PC-9 (cell line): ENCODE measurements at regions not wholly inside any gene's neighbourhood (a gene's known extent, or its start where the extent isn't known, plus 50 kb on each side); places are given as distances from the start of the nearest gene placed in this dataset.

Source experiments
- BruUV-seq: library from RNA; stranded (reverse); fragments of 400-500 nt; replicated peaks from 2 replicates; lab custom pipeline; 2021; lab: Mats Ljungman, UMichigan
- CTCF ChIA-PET: fragments of 300-600 bp; sonication (Branson Sonifier 250); formaldehyde crosslinking; loops from one replicate; lab custom pipeline; 2022; ENCODE audit warnings: antibody characterized with exemption; lab: Charles Lee
- POLR2A ChIA-PET: fragments of 300-600 bp; sonication (Branson Sonifier 250); formaldehyde crosslinking; loops from one replicate; lab custom pipeline; 2022; ENCODE audit warnings: antibody characterized with exemption; ENCODE audit not compliant: unreplicated experiment; lab: Charles Lee
- DNase-seq, 2 experiments: peaks; one replicate each; pipeline versions ENCODE4 v3.0.0 to v3.0.0-alpha.2; 2015 to 2022; ENCODE audit warnings: mixed read lengths in 1 of 2
- H2AFZ ChIP-seq: fragments of 200-600 bp; sonication (generic); 2 replicates; pipeline ENCODE4 v1.8.1; 2017; ENCODE audit warnings: antibody characterized with exemption
- H3F3A ChIP-seq: fragments of 200-600 bp; sonication (generic); 2 replicates; pipeline ENCODE4 v1.8.1; 2017; ENCODE audit warnings: antibody characterized with exemption, mild to moderate bottlenecking, low read depth; ENCODE audit not compliant: insufficient read depth
- H3K27ac ChIP-seq: fragments of 200-600 bp; sonication (generic); 2 replicates; pipeline ENCODE4 v1.6.1; 2016; ENCODE audit warnings: mixed run types
- H3K27me3 ChIP-seq: fragments of 200-600 bp; sonication (generic); 2 replicates; pipeline ENCODE4 v1.6.1; 2016; ENCODE audit warnings: low read depth, mixed run types; ENCODE audit not compliant: insufficient read depth
- H3K36me3 ChIP-seq: fragments of 200-600 bp; sonication (generic); 2 replicates; pipeline ENCODE4 v1.6.1; 2016; ENCODE audit warnings: low read depth, mixed run types
- H3K4me1 ChIP-seq: fragments of 200-600 bp; sonication (generic); replicated peaks from 2 replicates; pipeline ENCODE4 v1.6.1; 2016; ENCODE audit warnings: mixed run types; ENCODE audit not compliant: insufficient read depth
- H3K4me2 ChIP-seq: fragments of 200-600 bp; sonication (generic); 2 replicates; pipeline ENCODE4 v1.6.1; 2017; ENCODE audit warnings: mixed run types
- H3K4me3 ChIP-seq: fragments of 200-600 bp; sonication (generic); 2 replicates; pipeline ENCODE4 v1.6.1; 2016; ENCODE audit warnings: mixed run types
- H3K79me2 ChIP-seq: fragments of 200-600 bp; sonication (generic); 2 replicates; pipeline ENCODE4 v1.6.1; 2017; ENCODE audit warnings: low read depth, mixed run types
- H3K9me2 ChIP-seq: fragments of 200-600 bp; sonication (generic); 2 replicates; pipeline ENCODE4 v1.8.1; 2017; ENCODE audit warnings: mild to moderate bottlenecking; ENCODE audit not compliant: insufficient read depth
- H3K9me3 ChIP-seq: fragments of 200-600 bp; sonication (generic); 2 replicates; pipeline ENCODE4 v1.8.1; 2016; ENCODE audit warnings: low read depth; ENCODE audit not compliant: insufficient read depth
- H4K20me1 ChIP-seq: fragments of 200-600 bp; sonication (generic); 2 replicates; pipeline ENCODE4 v1.8.1; 2017; ENCODE audit not compliant: insufficient read depth
- CTCF ChIP-seq: fragments of 200-600 bp; sonication (generic); conservative IDR thresholded peaks from 2 replicates; pipeline ENCODE4 v1.6.1; 2017; ENCODE audit warnings: mixed run types, antibody characterized with exemption, mild to moderate bottlenecking, moderate library complexity
- EZH2 ChIP-seq: fragments of 200-600 bp; sonication (generic); IDR thresholded peaks from 2 replicates; pipeline ENCODE4 v1.8.0; 2017; ENCODE audit warnings: antibody characterized with exemption, low read depth
- intact Hi-C: fragments of 100-400 bp; cut with micrococcal nuclease; formaldehyde crosslinking; loops from one replicate; pipeline ENCODE4 v1.10.0; 2022; ENCODE audit not compliant: unreplicated experiment

DNA sequence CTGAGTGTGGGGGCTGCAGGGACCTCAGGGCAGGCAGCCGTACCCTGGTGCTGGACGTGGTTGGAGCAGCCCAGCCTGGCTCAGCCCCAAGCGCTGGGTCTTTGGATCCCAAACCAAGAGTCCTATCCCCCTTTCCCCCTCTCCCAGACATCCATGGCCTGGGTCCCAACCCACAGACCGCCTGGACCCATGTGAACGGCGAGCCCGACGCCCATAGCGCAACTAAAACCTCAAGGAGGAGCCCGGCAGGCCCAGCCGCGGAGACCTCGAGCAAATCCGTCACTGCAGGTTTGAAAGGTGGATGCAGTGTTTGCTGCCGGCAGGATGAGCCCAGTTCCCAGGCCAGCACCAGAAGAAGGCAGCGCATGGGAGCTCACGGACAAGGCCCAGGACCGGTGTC, 337.0 kb downstream of the BRD1 start:
- intact Hi-C loops = no loop called here

DNA sequence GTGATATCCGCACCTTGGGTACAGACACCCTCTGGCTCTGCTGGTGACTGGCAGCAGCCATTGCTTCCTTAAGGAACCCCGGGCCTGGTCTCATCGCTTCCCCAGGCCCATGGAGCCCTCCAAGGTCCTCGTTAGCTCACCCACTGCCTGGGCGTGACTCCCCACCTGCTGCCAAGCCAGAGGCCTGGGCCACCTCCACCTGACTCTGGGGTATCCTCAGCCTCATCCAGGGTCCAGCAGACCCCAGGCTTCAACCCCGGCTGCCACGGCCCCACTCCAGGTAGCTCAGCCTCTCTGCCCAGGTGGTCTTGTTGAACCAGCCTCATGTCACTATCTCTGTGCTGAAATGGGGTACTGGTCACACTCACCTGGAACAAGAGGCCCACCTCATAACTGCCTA, 337.9 kb downstream of the BRD1 start:
- H3K36me3 ChIP-seq = no peaks in the 10 kb centered on the region
- H3K27ac ChIP-seq = no peak overlapping the region
- POLR2A ChIA-PET = no interaction called here
- no peaks in the 10 kb centered on the region for H4K20me1 ChIP-seq
- peaks cover 28% of the 10 kb centered on the region for H3K4me1 ChIP-seq
- intact Hi-C loops = loop anchor here (5.0 kb wide), 1 partner anchor 47 kb away; no protein-coding TSS in a partner anchor
- H2AFZ ChIP-seq = no peak overlapping the region
- no peaks in the 10 kb centered on the region for H3K9me2 ChIP-seq
- H3K79me2 ChIP-seq = no peaks in the 10 kb centered on the region
- H3K4me3 ChIP-seq = no peak overlapping the region
- CTCF ChIA-PET = no interaction called here
- no peak overlapping the region for H3K4me2 ChIP-seq
- H3K27me3 ChIP-seq = no peaks in the 10 kb centered on the region
- TF ChIP-seq EZH2 (no peak), CTCF (no peak)
- no peak for DNase-seq
- no TSS peak for BruUV-seq
- H3K9me3 ChIP-seq = no peaks in the 10 kb centered on the region
- H3F3A ChIP-seq = peaks cover 9% of the 10 kb centered on the region

More for the DNA sequence above, 337.0 kb downstream of the BRD1 start:
- Histone ChIP-seq H3K27me3 (no peaks in the 10 kb centered on the region), H4K20me1 (no peaks in the 10 kb centered on the region), H3K4me2 (no peak overlapping the region), H3K79me2 (no peaks in the 10 kb centered on the region), H3K27ac (no peak overlapping the region), H3K9me2 (no peaks in the 10 kb centered on the region), H3F3A (peaks cover 9% of the 10 kb centered on the region), H3K4me1 (peaks cover 28% of the 10 kb centered on the region), H3K4me3 (no peak overlapping the region), H3K9me3 (no peaks in the 10 kb centered on the region), H3K36me3 (no peaks in the 10 kb centered on the region), H2AFZ (no peak overlapping the region)
- CTCF ChIA-PET = no interaction called here
- no TSS peak for BruUV-seq
- POLR2A ChIA-PET = no interaction called here
- TF ChIP-seq EZH2 (no peak), CTCF (no peak)
- no peak for DNase-seq

DNA sequence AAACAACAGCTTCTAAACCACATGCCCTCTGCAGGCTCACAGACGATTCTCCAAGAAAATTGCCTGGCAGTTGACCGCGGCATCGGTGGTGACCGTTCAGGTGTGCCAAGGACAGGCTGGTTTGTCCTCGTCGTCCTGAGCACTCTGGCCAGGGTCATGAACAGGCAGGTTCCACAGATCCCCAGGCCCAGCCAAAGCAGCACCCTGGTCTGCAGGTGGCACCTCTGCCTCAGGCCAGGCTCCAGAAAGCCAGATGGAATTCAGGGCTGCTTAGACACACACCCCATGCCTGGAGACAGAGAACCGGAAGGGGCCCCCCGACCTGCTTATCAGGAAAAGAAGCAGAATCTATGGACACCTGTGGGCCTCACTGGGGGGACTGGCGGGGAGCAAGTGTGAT, 338.7 kb downstream of the BRD1 start:
- BruUV-seq = no TSS peak
- peak overlapping the region; percentile 71 for H3K27ac ChIP-seq
- H4K20me1 ChIP-seq = no peaks in the 10 kb centered on the region
- peaks cover 33% of the 10 kb centered on the region for H3K4me1 ChIP-seq
- H3F3A ChIP-seq = peaks cover 9% of the 10 kb centered on the region
- DNase-seq = peak in 1 of 2 experiments; percentile 6
- no peak overlapping the region for H2AFZ ChIP-seq
- H3K9me3 ChIP-seq = no peaks in the 10 kb centered on the region
- intact Hi-C loops = loop anchor here (1.0 to 5.0 kb wide), 2 partner anchors 13 to 48 kb away; no protein-coding TSS in a partner anchor
- no peak overlapping the region for H3K4me3 ChIP-seq
- H3K4me2 ChIP-seq = peak overlapping the region; percentile 64; the same call in 1 of the 2 replicates
- no peaks in the 10 kb centered on the region for H3K36me3 ChIP-seq
- ChIA-PET CTCF (no interaction called here), POLR2A (no interaction called here)
- TF ChIP-seq EZH2 = no peak
- H3K9me2 ChIP-seq = no peaks in the 10 kb centered on the region
- H3K27me3 ChIP-seq = no peaks in the 10 kb centered on the region
- H3K79me2 ChIP-seq = no peaks in the 10 kb centered on the region

- no TSS peak for BruUV-seq
- peaks cover 37% of the 10 kb centered on the region for H3K4me1 ChIP-seq
- ChIA-PET CTCF (no interaction called here), POLR2A (no interaction called here)
- no peak overlapping the region; the same call in 1 of the 2 replicates for H3K4me3 ChIP-seq
- peaks cover 9% of the 10 kb centered on the region for H3F3A ChIP-seq
- no peaks in the 10 kb centered on the region for H4K20me1 ChIP-seq
- peak overlapping the region; percentile 64 for H3K4me2 ChIP-seq
- no peak overlapping the region for H2AFZ ChIP-seq
- peak; percentile 86 to 94 for DNase-seq
- intact Hi-C loops = loop anchor here (1.0 to 5.0 kb wide), 2 partner anchors 14 to 49 kb away; no protein-coding TSS in a partner anchor
- H3K79me2 ChIP-seq = no peaks in the 10 kb centered on the region
- H3K27me3 ChIP-seq = no peaks in the 10 kb centered on the region
- no peaks in the 10 kb centered on the region for H3K9me3 ChIP-seq
- no peak for TF ChIP-seq CTCF
- no peak for TF ChIP-seq EZH2
- H3K36me3 ChIP-seq = no peaks in the 10 kb centered on the region
- no peaks in the 10 kb centered on the region for H3K9me2 ChIP-seq
- H3K27ac ChIP-seq = peak overlapping the region; percentile 71
Observed at GRCh38 chr22:49487950-49488349, 339.7 kb downstream of the BRD1 start.
